Lower leg skin (tissue), 3 donors: ENCODE measurements at regions not wholly inside any gene's neighbourhood (a gene's known extent, or its start where the extent isn't known, plus 50 kb on each side); places are given as distances from the start of the nearest gene placed in this dataset.

Source experiments
- POLR2A ChIP-seq, 2 donors: fragments of 450-650 bp; IDR thresholded peaks; one replicate each; pipeline ENCODE4 v1.6.1; 2016 to 2017; ENCODE audit warnings: antibody characterized with exemption in 2 of 2, mild to moderate bottlenecking in 1 of 2, moderate library complexity in 1 of 2
- TF ChIP-seq, protein P1 (sequence below), 3 donors: fragments of 450-650 bp; IDR thresholded peaks; one replicate each; pipeline ENCODE4 v1.5.1; 2016; ENCODE audit warnings: antibody characterized with exemption in 3 of 3, mild to moderate bottlenecking in 3 of 3, moderate library complexity in 2 of 3

DNA sequence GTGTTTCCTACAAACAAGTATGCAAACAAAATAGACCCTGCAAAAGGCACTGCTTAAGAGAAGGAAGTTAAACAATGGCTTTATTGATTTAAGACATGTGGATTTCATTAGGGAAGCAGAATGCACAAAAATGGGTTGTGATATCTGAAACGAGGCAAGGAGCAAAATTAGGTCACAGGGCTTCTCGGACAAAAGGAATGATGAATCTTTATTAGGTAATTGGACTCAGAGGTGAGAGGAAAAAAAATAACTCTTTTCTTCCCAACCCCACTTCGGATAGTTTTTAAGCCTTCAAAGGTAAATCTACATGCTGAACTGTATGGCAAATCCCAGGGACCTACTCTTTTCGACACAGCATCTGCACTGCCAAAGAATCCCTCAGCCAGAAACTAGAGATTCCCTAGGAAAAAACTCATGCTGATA lies 183.0 kb upstream of the TAB2 start:
- TF ChIP-seq, protein P1, sequence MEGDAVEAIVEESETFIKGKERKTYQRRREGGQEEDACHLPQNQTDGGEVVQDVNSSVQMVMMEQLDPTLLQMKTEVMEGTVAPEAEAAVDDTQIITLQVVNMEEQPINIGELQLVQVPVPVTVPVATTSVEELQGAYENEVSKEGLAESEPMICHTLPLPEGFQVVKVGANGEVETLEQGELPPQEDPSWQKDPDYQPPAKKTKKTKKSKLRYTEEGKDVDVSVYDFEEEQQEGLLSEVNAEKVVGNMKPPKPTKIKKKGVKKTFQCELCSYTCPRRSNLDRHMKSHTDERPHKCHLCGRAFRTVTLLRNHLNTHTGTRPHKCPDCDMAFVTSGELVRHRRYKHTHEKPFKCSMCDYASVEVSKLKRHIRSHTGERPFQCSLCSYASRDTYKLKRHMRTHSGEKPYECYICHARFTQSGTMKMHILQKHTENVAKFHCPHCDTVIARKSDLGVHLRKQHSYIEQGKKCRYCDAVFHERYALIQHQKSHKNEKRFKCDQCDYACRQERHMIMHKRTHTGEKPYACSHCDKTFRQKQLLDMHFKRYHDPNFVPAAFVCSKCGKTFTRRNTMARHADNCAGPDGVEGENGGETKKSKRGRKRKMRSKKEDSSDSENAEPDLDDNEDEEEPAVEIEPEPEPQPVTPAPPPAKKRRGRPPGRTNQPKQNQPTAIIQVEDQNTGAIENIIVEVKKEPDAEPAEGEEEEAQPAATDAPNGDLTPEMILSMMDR (IDR thresholded peaks at IDR 0.05), result no peak
- no peak for TF ChIP-seq POLR2A (IDR thresholded peaks at IDR 0.05)
